Right kidney (tissue), 1 donor: ENCODE measurements at regions not wholly inside any gene's neighbourhood (a gene's known extent, or its start where the extent isn't known, plus 50 kb on each side); places are given as distances from the start of the nearest gene placed in this dataset.

ENCODE experiments used
- DNase-seq: peaks from one replicate; pipeline ENCODE4 v3.0.0-alpha.2; 2016

DNA sequence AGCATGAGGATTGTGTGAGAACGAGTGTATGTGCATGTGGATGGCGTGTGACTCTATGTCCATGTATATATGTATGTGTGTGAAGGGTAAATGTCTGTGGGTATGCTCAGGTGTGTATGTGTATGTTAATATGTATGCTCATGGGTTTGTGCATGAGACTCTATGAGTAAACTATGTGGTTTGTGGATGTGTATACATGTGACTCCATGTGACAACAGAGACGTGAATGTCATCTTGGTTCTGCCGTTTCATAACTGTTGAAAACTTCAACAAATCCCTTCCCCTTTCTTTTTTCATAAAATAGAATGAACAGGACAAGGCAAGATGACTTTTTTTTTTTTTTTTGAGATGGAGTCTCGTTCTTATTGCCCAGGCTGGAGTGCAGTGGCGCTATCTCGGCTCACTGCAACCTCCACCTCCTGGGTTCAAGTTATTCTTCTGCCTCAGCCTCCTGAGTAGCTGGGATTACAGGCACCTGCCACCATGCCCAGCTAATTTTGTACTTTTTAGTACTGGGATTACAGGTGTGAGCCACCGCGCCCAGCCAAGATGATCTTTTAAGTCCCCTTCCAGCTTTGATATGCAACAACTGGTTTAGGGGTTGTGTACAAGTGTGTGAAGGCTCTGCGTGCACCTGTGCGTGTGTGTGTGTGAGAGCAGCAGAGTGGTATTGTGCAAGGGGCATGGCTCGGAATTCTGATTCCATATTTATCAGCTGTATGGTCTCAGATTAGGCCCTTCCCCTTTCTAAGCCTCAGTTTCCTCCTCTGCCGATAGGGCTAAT lies 106.3 kb downstream of the EBNA1BP2 start:
- no peak for DNase-seq

DNA sequence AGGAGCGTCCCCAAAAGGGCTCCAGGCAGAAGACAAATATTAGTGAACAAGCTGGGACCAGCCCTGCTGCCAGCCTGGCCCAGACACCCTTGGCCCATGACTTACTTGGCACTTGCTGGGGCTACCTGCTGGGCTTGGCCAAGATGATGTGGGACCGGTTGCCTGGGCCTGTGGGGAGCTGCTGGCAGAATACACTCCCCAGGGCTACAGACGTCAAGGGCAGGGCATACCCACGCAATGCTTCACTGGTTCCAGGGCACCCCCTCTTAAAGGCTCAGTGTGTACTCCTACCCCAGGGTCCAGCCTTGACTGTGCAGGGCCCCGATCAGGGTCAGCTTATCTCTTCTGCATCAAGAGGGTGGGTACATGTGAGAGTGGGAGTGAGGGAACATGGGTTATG lies 106.5 kb upstream of the SLC2A1 start:
- DNase-seq = no peak

DNA sequence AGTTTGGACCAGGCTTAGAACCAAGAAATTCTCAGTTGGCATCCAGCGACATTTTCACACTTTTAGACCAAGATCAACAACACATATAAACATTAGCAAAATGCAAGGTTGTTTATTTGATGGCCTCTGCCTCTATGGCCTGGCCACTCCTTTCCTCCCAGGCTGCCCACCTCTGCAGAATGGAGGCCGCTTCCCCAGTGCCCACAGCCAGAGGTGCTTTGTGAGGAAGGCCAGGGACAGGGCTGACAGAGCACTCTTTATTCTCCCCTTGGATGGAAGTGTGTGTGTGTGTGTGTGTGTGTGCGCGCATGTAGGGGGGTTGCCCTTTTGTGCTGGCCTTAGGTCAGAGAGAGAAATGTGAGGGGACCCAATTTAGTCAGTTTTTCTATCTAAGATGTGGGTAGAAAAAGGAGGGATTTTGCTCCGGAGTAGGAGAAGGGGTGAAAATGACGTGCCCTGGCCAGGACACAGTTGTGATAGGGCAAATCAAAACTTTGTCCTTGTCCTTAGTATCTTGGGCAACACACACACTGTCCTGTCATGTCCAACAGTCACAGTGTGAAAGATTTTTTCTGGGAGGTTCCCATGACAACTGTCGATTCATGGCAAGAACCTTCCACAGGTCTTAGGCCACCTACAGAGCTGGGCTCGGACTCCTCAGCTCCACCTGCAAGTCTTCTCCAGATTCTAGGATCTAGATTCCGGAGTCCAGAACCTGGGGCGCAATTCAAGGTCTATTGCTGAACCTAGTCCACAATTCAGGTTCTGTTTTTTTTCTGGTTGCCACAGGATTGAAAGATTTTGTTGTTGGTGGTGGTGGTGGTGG lies 104.9 kb upstream of the SLC2A1 start:
- no peak for DNase-seq

DNA sequence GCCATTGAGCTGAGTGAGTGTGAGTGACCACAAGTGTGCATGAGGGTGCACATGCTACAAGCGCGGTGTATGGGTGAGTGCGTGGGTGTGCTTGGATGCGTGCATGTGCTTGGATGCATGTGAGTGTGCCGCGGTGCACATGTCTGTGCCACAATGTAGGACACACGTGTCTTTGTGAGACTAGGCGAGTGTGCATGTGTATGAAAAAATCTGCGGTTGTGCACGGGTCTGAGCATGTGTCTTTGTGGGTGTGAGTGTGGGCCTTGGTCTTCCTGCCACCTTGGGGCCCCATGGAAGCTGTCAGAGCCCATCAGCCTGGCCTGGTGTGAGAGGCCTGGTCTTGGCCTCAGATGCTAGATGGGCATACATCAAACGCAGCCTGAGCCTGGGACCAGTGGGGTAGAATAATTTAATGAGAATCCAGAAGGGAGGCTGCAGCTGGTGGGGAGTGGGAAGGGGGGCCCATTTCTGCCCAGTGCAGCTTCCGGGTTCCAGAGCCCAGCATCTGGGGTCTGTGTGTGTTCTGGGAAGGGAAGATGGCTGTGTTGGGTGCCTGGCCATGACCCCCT lies 103.9 kb upstream of the SLC2A1 start:
- no peak for DNase-seq

DNA sequence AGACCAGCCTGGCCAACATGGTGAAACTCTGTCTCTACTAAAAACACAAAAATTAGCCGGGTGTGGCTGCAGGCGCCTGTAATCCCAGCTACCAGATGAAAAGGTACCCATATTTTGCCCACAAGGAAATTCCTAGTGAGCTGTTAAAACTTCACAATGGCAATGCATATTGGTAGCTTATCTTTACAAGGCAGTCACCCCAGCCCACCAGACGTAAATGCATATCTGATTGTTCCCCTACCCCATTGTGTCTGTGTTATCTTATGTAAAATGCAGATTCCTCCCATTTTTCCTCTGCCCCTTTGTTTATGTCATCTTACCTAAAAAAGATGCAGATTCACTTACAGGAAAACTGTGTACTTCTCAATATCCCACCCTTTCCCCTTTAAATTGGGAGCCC lies 103.1 kb upstream of the SLC2A1 start:
- no peak for DNase-seq

DNA sequence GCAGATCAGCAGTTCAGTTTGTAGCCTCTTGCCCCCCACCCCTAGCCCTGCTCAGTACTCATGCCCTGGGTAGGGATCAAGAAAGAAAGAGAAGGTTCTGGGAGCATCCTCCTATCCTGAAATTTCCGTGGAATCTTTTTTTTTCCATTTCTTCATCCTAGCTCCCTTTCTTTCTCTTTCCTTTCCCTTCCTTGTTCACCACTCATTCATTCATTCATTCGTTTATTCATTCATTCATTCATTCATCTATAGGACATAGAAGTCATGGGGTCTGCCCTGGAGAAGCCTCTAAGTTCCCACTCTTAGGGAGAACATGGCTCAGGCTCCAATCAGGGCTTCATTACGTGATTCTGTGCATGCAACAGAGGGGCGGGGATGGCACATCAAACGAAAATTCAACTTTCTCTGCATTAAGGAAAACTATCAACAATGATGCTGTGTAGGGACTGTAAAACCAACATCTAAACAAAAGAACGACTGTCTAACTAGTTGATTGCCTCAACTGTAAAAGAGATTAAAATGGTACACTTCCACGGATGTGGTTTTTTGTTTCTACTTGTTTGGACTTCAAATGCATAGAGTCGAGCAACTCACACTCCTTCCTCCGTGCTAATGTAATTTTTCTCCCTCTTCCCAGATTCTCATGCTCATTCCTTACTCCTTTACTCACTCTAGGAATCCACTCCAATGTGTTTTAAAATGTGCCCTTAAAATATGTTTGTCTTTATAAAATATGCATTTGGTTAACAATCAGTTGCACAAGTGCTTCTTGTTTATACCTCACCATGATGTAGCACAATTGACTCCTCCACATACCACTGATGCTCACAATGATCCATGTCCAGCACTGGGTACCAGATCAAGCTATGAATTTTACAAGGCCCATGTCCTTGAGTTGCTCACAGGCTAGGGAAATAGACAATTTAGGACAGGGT lies 101.2 kb upstream of the SLC2A1 start:
- no peak for DNase-seq

DNA sequence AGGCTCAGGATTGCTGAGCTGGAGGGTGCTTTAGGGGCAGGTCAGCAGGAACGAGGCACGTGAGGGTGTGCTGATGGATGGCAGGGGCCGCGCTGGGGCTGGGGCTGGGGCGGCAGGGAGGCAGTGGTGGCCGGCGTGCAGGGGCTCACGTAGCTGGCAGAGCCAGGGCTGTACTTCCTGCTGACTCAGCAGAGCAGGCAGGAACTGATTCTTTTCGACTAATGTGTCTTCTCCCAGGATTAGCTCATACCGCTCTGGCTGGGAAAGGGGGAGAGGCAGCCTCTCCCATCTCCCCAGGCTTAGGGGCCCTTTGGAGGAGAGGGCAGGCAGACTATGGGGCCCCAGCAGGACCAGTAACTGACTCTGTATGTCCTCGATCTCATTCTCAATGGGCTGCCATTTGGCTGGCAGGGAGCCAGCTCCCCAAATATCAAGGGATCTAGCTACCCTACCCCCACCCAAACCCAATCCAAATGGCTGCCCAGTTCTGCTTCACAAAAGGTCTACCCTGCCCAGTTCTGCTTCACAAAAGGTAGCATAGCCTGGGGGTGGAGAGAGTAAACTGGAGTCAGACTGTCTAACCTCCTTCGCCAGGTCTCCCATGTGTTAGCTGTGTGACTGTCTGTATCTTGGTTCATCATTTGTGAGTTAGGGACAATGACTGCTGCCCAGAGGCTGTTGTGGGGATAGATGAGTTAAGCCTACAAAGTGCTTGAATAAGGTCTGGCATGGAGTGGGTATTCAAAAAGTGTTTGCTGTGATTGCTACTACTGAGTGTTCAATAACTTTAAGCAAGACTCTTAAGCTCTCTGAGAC lies 100.1 kb upstream of the SLC2A1 start:
- DNase-seq = peak; percentile 47

DNA sequence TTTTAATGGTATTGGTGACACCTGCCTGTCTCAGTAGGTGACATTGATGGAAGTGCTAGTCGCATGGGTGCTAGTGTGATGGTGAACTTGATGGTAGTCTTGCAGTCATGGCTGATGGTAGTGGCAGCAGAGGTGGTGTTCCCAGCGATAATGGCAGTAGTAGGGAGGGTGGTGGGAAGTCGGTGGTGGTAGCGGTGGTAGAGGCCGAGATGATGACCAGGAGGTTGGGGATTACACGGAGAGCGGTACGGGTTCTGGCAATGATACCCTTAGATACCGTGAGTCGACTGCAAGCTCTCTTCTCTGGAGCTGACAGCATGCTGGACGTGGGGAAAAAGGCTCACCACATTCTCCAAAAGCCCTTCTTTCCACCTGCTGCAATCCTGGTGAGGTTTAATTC lies 99.4 kb upstream of the SLC2A1 start:
- DNase-seq = no peak

DNA sequence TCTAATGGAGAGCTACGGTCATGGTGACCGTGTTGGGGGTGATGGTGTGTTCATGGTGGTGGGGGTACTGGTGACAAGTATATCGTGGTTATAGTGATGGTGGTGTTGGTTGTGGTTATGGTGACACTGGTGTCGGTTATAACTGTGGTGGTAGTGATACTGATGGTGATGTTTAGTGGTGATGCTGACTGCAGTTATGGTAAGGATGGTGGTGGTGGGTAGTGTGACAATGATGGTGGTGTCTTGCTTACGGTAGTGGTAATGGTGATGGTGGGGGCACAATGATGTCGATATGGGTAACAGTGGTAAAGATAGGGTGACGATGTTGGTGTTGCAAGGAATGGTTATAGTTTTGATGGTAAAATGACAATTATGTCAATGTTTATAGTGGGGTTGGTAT lies 98.9 kb upstream of the SLC2A1 start:
- DNase-seq = no peak

DNA sequence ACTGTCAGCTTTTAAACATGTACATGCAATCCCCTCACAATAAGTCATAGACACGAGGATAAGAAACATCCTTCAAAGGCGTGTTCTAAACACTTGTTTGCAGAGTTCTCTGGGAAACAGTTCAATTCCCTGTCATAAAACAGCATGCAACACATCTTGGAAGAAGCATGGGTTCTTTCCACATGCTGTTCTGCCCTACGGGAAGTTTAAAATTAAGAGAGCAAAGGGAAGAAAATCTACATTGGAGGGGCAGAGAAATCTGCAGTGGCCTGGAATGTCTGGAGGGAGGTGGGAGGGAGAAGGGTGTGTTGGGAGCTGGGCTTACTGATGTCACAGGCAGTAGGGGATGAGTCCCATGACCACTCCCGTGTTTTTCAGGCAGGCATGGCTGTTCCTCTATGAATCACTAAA lies 98.3 kb upstream of the SLC2A1 start:
- no peak for DNase-seq

DNA sequence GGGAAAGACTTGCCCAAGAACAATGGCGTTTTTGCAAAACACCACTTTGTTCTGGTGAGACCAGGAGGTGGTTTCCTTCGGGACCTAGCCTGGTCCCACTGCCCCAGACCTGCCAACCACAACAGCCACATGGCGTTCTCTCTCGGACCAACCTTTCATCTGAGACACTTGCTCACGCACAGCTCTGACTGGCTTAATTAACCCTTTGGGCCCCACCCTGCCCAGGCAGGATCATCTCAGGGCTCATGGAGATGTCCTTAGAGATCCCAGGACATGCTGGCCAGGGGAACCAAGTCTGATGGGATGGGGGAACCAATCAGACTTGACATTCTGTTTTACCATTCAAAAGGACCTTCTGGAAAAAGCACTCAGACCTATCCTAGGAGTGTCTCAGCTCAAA lies 97.8 kb upstream of the SLC2A1 start:
- no peak for DNase-seq

DNA sequence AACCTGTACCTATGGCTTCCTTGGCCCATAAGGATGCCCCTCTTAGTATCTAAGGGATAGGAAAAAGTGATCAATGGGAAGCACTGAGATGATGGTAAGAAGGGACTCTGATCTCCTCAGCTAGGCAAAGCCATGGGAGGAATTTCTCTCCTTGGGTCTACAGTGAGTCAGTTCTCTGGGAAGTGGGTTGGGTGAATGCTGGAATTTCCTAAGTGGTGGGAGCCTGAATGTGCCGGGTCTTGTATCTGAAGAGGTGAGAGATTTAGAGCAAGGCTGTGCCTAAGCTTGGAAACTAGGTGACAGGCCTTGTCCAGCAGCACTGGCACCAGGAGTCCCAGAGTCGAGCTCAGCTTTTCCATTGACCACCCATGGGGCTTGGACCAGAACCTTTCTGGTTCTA lies 96.3 kb upstream of the SLC2A1 start:
- DNase-seq = no peak

DNA sequence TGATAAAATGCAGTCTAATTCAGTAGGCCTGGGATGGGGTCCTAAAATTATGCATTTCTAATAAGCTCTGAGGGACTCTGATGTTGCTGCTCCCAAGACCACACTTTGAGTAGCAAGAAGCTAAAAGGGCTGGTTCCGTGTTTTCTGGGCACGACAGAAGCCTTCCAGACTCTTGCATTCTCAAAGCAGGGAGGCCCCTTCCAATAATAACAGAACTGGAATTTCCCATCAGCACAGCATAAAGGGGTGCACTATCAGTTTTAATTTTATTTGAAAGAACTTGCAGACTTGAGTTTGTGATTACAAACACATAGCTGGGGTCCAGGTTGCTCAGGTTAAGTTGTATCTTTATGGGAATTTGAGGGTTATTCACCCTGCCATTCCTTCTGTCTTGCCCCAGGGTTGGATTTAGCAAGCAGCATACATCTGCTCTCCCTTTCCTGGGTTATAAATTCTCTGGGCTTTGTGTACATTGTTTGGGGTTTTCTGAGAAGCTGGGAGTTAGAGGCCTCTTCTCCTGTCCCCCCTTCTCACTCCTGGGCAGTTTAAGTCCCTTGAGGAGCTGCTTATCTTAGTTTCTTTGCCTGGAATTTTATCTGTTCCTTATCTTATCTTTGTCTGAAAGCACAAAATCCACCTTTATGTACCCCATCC lies 94.2 kb upstream of the SLC2A1 start:
- DNase-seq = no peak

DNA sequence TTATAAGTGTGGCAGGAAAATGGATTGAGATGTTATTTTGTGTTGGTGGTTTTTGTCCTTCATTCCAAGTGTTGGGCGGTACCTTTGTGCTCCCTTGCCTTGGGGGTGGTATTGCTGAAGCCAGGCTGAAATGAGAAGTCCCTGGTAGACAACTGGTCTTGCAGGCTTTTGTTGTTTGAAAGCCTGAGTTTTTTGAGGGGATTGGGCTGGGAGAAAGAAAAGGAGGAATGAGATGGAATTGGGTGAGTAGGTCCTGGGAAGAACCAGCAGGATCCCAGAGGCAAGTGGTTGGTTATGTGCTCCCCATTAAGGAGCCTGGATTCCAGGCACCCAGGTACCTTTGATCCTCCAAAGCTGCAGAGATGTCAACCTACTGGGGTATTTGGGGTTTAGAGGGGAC lies 93.7 kb upstream of the SLC2A1 start:
- no peak for DNase-seq

DNA sequence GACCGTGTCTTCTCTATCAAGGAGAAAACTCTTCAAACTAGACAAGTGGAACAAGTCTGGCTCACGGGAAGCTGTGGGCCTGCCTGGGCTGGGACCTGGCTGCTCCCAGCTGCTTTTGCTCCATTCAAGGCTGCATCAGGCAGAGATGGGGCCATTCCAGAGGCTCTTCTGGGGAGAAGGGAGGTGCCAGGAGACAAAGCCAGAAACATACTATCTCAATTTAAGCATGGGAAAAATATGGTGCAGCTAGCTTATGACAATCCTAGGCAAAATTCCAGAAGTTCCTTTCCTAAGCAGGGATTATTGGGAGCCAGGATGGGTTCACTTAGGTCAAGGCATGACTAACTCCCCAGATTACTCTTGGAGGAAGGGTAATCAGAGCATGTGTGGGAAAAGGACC lies 90.8 kb upstream of the SLC2A1 start:
- no peak for DNase-seq

DNA sequence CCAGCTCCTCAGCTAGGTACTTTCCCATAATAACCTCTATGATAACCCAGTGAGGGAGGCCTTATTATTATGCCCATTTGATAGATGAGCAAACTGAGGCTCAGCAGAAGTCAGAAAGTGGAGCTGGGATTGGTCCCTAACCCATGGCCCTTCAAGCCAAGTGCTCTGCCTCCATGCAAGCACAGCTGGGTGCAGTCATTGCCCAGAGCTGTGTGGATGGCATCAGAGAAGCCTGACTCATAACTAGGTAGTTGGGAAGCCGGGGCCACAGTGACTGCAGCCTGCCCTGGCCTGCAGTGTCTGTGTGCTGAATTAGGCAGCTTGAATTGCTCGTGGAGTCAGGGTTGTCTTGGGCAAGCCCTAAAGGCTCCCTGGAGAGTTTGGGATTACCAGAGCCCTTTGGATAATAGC lies 89.9 kb upstream of the SLC2A1 start:
- DNase-seq = no peak

DNA sequence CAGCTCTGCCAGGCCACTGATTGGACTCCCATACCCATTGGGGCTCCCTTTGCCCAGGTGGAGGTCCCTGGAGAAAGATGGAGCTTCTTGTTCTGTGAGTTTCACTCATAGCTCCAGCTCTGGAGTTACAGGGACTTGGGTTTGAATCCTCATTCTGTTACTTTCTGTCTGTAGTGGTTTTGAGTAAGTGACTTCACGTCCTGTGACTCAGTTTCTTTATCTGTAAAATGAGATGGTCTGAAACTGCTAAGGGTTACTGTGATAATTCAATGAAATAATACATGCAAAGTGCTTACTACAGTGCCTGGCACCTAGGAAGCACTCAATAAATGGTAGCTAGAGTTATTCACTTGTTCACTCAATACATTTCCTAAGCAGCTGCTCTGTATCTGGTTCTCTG lies 88.5 kb upstream of the SLC2A1 start:
- DNase-seq = no peak

DNA sequence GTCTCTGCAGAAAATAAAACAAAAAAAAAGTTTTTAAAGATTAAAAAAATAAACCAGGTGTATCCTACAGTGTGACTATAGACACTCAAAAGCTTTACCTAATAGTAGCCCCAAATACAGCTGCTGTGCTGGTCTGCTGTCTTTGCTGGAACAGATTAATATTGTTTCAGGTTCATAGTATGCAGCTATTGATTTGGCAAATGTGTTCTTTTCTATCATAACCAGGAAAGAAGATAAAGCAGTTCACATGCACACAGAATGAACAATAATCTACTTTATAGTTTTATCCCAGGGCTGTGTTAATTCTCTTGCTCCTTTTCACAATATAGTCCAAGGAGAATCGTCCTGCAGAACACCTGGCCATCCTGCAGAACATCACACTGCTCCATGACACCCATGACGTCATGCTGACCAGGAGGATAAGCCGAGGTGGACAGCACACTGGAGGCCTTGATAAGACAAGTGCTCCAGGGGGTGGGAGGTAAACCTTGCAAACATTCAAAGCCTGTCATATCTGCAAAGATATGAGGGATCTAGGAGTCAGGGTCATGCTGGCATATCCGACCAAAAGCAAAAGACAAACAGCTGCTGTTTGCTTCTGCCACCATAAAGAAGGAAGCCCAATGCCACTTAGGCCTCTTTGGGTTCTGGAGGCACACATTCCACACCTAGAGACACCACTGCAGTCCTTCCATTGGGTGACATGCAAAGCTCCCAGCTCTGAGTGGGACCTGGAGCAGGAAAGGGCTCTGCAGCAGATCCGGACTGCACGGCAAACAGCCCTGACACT lies 86.1 kb upstream of the SLC2A1 start:
- no peak for DNase-seq

DNA sequence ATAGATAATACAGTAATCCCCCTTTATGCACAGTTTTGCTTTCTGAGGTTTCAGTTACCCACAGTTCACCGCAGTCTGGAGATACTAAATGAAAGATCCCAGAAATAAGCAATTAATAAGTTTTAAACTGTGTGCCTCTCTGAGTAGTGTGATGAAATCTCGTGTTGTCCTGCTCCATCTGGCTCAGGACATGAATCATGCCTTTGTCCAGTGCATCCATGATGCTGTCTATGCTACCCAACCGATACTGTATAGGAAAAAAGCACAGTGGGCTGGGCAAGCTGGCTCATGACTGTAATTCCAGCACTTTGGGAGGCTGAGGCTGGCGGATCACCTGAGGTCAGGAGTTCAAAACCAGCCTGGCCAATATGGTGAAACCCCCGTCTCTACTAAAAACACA lies 85.0 kb upstream of the SLC2A1 start:
- no peak for DNase-seq

DNA sequence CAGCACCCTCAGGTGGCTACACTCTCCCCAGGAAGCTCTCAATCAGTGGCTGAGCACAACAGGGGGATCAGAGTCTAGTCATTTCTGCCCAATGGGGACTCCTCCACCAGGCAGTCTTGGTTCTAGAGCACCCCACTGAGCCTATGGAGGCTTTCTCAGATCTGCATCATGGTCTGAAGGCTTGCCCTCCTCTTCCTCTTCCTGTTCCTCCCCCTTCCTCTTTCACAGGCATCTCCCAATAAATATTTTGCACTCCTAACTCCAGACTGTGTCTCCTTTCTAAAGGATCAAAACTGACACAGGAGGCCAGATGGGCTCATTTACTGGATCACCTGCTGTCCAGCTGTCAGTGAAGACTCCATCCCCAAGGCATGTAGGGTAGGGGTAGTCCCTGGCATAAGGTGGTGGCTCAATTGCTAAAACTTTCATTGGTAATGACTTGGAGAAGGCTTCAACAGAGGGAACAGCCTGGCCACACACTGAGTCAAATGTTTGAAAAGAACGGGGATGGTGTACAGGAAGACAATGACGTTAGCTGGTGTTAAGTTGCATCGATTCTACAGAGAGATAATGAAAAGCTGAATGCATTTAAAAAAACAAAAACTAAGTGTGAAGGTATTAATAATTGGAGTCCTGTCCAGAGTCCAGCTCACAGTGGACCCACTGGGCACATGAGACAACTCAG lies 84.2 kb upstream of the SLC2A1 start:
- DNase-seq = no peak
